H4 (cell line): ENCODE measurements at regions not wholly inside any gene's neighbourhood (a gene's known extent, or its start where the extent isn't known, plus 50 kb on each side); places are given as distances from the start of the nearest gene placed in this dataset.

Experiments used
- DNase-seq: peaks from one replicate; pipeline ENCODE4 v3.0.0-alpha.2; 2015; ENCODE audit warnings: low spot score

DNA sequence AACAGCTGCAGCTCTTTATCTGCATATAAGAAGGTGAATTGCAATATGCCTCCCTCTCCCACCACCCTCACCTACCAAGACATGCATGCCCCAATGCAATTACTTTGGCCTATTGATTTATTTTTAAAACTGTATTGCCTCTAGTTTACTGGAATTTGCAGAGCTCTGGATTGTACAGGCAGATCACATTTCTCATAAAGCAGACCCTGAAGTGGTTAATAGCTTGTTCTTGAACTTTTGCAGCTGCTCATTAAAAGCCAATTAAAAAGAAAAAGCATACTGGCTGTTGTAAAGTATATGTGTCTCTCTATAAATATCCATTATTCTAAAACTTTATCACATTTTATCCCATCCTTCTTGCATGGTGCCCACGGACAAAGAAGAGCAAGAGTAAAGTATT lies 221.5 kb upstream of the TOPAZ1 start:
- no peak for DNase-seq

DNA sequence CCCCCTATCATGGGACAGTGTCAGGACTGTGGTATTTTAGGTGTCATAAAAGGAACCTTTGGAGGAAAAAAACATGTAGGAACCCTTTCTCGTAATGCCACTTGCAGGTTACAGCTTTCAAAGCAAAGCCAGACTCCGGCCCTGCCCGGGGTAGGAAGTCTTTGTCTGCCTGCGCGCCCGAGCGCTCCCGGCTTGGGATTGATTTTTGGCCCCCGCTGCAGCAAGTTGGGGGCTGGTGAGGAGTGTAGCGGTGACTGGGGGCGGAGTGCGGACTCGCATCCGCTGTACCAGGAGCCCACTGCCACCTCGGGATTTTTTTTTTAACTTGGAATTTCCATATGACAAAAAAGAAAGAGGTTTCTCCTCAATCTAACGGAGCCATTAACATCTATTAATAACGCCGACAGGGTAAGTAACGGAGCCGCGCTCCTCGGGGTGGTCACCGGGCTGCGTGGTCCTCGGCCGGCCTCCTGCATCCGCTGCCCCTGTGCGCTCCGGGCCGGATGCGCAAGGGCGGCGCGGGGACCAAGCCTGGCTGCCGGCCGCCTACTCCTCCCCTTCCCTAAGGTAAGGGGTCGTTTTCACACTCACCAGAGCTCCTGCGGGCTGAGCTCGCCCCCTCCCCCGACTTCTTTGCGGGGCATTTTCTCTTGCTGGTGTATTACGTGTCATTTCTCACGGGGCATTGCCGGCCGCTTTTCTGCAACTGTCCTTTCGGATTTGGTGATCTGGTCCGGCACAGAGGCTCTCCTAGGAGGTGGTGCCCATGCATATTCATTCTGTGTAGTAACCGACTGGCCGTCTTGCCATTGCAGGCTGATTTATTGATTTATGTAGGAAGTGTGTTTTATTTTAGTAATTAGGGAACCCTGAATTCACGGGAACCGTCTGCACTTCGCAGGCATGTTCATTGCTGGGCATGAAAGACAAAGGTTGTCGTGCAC lies 219.8 kb upstream of the TOPAZ1 start:
- no peak for DNase-seq

DNA sequence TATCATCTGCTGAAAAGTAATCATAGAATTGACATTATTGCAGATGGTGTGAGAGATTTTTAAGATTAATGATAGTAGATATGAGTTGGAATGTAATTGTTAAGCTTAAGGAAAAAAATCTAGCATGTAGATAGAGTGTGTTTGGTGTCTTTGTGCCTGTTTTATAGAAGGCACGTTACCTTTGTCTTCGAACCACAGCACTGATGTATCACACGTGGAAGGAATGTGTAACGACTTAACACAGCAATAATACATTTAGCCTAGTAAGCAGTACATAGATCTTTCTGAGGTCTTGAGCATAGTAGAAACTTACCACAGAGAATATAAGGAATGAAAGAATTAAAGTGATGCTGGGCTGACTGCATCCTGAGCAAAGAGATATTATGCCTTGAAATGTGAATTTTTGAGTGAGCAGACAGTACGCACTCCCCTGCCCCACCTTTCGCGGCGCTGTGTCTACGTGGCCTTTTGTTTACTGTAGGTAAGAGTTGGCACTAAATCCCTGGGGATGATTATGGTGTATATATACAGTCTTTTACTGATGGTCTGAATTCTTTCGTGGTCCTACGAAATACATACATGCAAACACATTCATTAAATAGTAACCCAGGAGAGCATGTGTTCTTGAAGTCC lies 217.6 kb upstream of the TOPAZ1 start:
- no peak for DNase-seq

GRCh38 chr3:44026220-44026865 lies 215.3 kb upstream of the TOPAZ1 start:
- DNase-seq, result no peak

- DNase-seq, result no peak
Observed at GRCh38 chr3:44029100-44029499, 212.6 kb upstream of the TOPAZ1 start.

DNA sequence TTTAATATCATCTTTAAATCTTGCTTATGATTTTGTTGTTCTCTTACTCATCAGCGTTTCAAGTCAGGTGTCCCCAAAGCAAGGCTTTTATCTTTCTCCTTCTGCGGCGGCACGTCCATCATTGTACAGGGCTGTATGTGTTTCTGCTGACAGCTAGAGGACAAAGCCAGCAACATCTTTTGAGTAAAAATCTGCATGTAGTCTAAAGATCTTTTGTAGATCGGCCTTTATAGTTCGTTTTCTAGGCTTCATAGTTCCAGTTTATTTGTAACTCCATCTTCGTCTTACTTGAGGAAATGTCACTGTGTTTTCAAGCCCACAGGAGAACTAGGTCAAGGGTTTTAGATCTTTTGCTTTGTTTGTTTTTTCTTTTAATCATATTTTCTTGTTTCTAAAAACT lies 211.4 kb upstream of the TOPAZ1 start:
- DNase-seq, result no peak

GRCh38 chr3:44030687-44031305 lies 210.9 kb upstream of the TOPAZ1 start:
- no peak for DNase-seq

DNA sequence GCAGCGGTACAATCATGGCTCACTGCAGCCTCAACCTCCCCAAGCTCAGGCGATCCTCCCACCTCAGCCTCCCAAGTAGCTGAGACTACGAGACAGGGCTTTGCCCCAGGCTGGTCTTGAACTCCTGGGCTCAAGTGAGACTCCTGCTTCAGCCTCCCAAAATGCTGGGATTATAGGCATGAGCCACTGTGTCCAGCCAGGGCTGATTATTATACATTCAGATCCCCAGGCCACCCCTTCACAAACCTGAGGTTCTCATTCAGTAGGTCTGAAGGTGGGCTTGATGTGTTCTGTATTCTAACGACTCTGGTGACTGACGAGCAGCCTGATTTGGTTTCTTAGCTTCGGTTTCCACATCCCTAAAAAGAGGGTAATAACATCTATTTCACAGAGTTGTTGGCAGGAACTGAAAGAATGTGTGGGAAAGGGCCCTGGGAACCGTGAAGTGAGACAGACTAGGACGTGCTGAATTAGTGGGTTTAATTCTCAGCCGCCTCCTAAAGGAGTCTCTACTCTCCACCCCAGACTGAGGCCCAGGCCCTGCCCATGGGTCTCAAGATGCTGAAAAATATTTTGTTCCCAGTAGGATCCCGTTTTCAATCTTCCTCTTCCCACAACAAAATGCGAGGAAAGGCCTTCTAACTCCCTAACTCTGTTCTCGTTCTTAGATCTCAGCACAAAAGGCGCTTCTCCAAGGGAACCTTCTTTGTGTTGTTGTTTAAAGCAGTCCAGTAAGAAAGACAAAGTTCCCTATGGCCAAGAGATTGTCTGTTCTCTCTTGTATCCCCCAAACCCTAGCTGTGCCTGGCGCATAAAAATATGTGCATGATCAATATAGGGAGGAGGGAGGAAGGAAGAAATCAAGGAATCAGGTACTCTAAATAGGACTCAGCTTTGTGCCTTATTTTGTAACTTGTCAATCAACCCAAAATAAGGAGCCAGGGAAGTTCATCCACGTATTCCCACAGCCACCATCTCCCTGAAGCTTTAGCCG lies 210.0 kb upstream of the TOPAZ1 start:
- DNase-seq, result no peak

- DNase-seq, result no peak
Observed at GRCh38 chr3:44032487-44032886, 209.2 kb upstream of the TOPAZ1 start.

GRCh38 chr3:44033123-44033522 lies 208.6 kb upstream of the TOPAZ1 start:
- DNase-seq, result no peak

- DNase-seq, result no peak
Observed at GRCh38 chr3:44036850-44037249, 204.8 kb upstream of the TOPAZ1 start.

- no peak for DNase-seq
Observed at GRCh38 chr3:44039006-44039405, 202.7 kb upstream of the TOPAZ1 start.

DNA sequence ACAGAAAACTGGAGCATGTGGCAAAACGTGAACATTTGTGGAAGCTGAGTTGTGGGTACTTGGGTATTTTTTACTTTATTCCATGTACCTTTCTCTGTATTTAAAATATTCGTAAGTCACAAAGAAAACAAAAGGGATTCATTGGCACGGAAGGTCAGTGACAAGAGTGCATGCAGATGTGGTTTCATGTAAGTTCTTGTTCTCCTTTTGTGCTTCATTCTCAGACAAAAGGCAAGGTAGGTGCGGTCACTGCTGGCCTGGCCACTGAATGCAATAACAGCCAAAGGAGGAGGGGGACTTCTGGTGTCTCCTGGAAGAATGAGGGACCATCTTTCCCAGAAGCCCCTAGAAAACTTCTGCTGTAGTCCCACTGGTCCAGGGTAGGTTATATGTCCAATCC lies 200.0 kb upstream of the TOPAZ1 start:
- no peak for DNase-seq

GRCh38 chr3:44042772-44043171 lies 198.9 kb upstream of the TOPAZ1 start:
- DNase-seq, result no peak

GRCh38 chr3:44045476-44046275 lies 196.0 kb upstream of the TOPAZ1 start:
- peak; percentile 42 for DNase-seq

GRCh38 chr3:44047796-44048195 lies 193.9 kb upstream of the TOPAZ1 start:
- DNase-seq, result no peak

GRCh38 chr3:44048196-44048924 lies 193.3 kb upstream of the TOPAZ1 start:
- DNase-seq, result no peak

GRCh38 chr3:44048949-44049348 lies 192.7 kb upstream of the TOPAZ1 start:
- DNase-seq, result no peak

GRCh38 chr3:44050101-44050500 lies 191.6 kb upstream of the TOPAZ1 start:
- DNase-seq, result no peak

DNA sequence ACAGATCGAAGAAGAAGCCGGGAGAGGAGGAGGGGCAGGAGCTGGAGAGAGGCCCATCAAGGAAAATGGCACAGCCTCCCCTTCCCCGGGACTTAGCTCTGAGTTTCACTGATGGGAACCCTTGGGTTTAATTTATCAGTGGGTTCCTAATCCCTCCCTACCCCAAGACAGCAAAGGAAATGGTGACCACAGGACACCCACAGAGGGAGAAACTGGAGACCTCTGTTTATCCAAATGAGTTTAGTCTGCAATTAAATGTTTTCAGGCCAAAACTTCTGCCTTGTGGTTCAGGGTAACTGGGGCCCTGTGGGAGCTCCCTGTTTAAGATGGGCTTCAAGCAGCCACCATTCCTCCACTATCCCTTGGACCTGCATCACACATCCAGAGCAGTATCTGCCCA lies 190.8 kb upstream of the TOPAZ1 start:
- DNase-seq, result no peak
